ENCODE measurements at regions not wholly inside any gene's neighbourhood (a gene's known extent, or its start where the extent isn't known, plus 50 kb on each side); places are given as distances from the start of the nearest gene placed in this dataset.

- TF ChIP-seq SUZ12 (IDR thresholded peaks at IDR 0.05) (no peak), FOXK2 (IDR thresholded peaks at IDR 0.05) (no peak), CTBP1 (IDR thresholded peaks at IDR 0.05; ENCODE audit: borderline replicate concordance) (no peak), FOXM1 (IDR thresholded peaks at IDR 0.05; ENCODE audit: borderline replicate concordance) (no peak)
These were observed 87.1 kb upstream of the TRIO start for GRCh38 chr5:14056039-14056438.

All from HEK293T (cell line).